IPS DF 19.7 (cell line): ENCODE measurements at regions not wholly inside any gene's neighbourhood (a gene's known extent, or its start where the extent isn't known, plus 50 kb on each side); places are given as distances from the start of the nearest gene placed in this dataset.

Source experiments
- DNase-seq: peaks from one replicate; pipeline ENCODE4 v3.0.0-alpha.2; 2013; ENCODE audit warnings: low read depth, low spot score

- DNase-seq = no peak
Observed at GRCh38 chrX:95585321-95585720, 1099.3 kb upstream of the DIAPH2 start.

- DNase-seq = no peak
Observed at GRCh38 chrX:95612350-95612749, 1072.3 kb upstream of the DIAPH2 start.

GRCh38 chrX:95622200-95622599 lies 1062.4 kb upstream of the DIAPH2 start:
- DNase-seq = no peak

- DNase-seq = no peak
Observed at GRCh38 chrX:95626748-95627147, 1057.9 kb upstream of the DIAPH2 start.

- DNase-seq = no peak
Observed at GRCh38 chrX:95628796-95629195, 1055.8 kb upstream of the DIAPH2 start.

GRCh38 chrX:95629737-95630136 lies 1054.9 kb upstream of the DIAPH2 start:
- no peak for DNase-seq

- DNase-seq = no peak
Observed at GRCh38 chrX:95640226-95640625, 1044.4 kb upstream of the DIAPH2 start.

- no peak for DNase-seq
Observed at GRCh38 chrX:95645738-95646137, 1038.9 kb upstream of the DIAPH2 start.

GRCh38 chrX:95662200-95662599 lies 1022.4 kb upstream of the DIAPH2 start:
- DNase-seq = no peak

- DNase-seq = no peak
Observed at GRCh38 chrX:95666056-95666455, 1018.6 kb upstream of the DIAPH2 start.

GRCh38 chrX:95675011-95675410 lies 1009.6 kb upstream of the DIAPH2 start:
- no peak for DNase-seq

- no peak for DNase-seq
Observed at GRCh38 chrX:95675794-95676193, 1008.8 kb upstream of the DIAPH2 start.

- no peak for DNase-seq
Observed at GRCh38 chrX:95678679-95679078, 1006.0 kb upstream of the DIAPH2 start.

GRCh38 chrX:95693365-95693764 lies 991.3 kb upstream of the DIAPH2 start:
- DNase-seq = no peak

- DNase-seq = no peak
Observed at GRCh38 chrX:95703696-95704095, 980.9 kb upstream of the DIAPH2 start.

- DNase-seq = no peak
Observed at GRCh38 chrX:95716841-95717240, 967.8 kb upstream of the DIAPH2 start.

GRCh38 chrX:95718746-95719145 lies 965.9 kb upstream of the DIAPH2 start:
- no peak for DNase-seq

GRCh38 chrX:95721011-95721410 lies 963.6 kb upstream of the DIAPH2 start:
- DNase-seq = no peak

- no peak for DNase-seq
Observed at GRCh38 chrX:95728446-95728845, 956.2 kb upstream of the DIAPH2 start.

- no peak for DNase-seq
Observed at GRCh38 chrX:95729401-95729800, 955.2 kb upstream of the DIAPH2 start.

- DNase-seq = no peak
Observed at GRCh38 chrX:95733426-95733825, 951.2 kb upstream of the DIAPH2 start.

- DNase-seq = no peak
Observed at GRCh38 chrX:95754411-95754810, 930.2 kb upstream of the DIAPH2 start.

GRCh38 chrX:95760356-95760755 lies 924.3 kb upstream of the DIAPH2 start:
- no peak for DNase-seq

GRCh38 chrX:95762716-95763115 lies 921.9 kb upstream of the DIAPH2 start:
- no peak for DNase-seq
